ENCODE measurements at regions not wholly inside any gene's neighbourhood (a gene's known extent, or its start where the extent isn't known, plus 50 kb on each side); places are given as distances from the start of the nearest gene placed in this dataset.

DNA sequence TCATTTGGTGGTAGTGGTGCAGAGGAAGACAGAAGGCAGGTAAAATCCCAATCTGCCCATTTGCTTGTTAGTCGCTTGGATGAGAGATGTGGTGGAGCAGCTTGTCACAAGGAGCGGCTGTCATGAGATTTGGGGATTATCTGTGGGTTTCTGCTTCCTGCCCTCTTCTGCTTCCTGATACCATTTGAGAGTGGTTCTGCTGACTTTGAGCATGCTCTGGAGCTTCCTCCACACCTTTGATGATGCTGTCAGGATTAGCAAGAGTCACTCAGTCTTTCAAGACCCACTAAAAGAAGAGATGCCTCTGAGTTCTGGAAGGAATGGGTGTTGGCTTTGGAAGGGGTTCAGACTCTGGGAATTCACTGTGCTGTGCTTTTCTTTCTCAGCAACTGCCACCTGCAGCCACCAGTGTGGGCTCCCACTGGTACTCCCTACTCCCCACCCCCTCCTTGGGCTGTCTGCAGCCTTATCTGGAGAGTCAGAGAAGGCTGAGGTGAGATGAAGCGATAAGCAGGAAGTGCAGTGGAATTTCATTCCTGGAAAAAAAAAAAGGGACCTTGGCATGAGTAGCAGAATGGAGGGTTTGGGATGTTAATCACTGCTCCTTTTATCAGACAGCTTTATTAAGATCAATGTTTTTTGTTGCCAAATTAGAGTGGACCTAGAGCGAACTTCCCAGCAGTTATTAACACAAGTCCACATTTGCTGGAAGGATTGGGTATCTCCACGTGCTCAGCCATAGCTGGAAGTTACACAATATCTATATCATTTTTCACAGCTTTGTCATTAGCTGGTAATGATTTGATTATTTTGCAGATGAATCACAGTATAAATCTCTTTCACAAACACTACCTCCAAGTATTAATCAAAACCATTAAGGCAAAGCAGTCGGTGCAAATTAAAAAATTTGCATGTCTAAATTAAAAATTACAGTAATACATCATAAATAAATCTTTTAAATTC, 233.0 kb upstream of the SATB1 start:
- no peak overlapping the region for H3K23ac ChIP-seq (ENCODE audit: insufficient read length, low read depth, low read length)
- H3K27me3 ChIP-seq (ENCODE audit: insufficient read depth, low read length): no peaks in the 10 kb centered on the region
- H2BK15ac ChIP-seq (ENCODE audit: low read depth, low read length): no peak overlapping the region
- no peak overlapping the region for H2BK120ac ChIP-seq (ENCODE audit: low read depth, low read length, poor library complexity, severe bottlenecking)
- TF ChIP-seq, protein P1, sequence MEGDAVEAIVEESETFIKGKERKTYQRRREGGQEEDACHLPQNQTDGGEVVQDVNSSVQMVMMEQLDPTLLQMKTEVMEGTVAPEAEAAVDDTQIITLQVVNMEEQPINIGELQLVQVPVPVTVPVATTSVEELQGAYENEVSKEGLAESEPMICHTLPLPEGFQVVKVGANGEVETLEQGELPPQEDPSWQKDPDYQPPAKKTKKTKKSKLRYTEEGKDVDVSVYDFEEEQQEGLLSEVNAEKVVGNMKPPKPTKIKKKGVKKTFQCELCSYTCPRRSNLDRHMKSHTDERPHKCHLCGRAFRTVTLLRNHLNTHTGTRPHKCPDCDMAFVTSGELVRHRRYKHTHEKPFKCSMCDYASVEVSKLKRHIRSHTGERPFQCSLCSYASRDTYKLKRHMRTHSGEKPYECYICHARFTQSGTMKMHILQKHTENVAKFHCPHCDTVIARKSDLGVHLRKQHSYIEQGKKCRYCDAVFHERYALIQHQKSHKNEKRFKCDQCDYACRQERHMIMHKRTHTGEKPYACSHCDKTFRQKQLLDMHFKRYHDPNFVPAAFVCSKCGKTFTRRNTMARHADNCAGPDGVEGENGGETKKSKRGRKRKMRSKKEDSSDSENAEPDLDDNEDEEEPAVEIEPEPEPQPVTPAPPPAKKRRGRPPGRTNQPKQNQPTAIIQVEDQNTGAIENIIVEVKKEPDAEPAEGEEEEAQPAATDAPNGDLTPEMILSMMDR (conservative IDR thresholded peaks at IDR 0.05): no peak
- Mint-ChIP-seq H3K9me3 (peaks cover 3 to 6% of the 10 kb centered on the region in 2 experiments; a peak in 3 of 5 replicates), H3K36me3 (ENCODE audit: insufficient read depth in 1 of 3, low read depth in 3 of 3) (no peaks in the 10 kb centered on the region), H3K27me3 (ENCODE audit: low read depth) (no peaks in the 10 kb centered on the region), H3K27ac (no peak overlapping the region), H3K4me1 (peaks cover 0 to 4% of the 10 kb centered on the region in 2 experiments; a peak in 1 of 4 replicates), H3K4me3 (no peak overlapping the region)
- H2BK12ac ChIP-seq (ENCODE audit: insufficient read length, low read depth, low read length): no peak overlapping the region
- H3K9me3 ChIP-seq (ENCODE audit: control insufficient read depth, low read depth, low read length): no peaks in the 10 kb centered on the region
- H3K18ac ChIP-seq (ENCODE audit: insufficient read length, low read depth, low read length): no peak overlapping the region
- H2BK20ac ChIP-seq (ENCODE audit: low read depth, low read length, poor library complexity, severe bottlenecking): no peak overlapping the region
- no peaks in the 10 kb centered on the region for H3K23me2 ChIP-seq (ENCODE audit: insufficient read length, low read depth, low read length, poor library complexity, severe bottlenecking)
- WGBS (ENCODE audit: extremely low coverage, insufficient read length, low lambda C conversion rate): no CpG with 5 or more reads among the region's 6 CpGs
- H3K79me1 ChIP-seq (ENCODE audit: insufficient read depth, low read depth, low read length, poor library complexity, severe bottlenecking): no peaks in the 10 kb centered on the region
- DNase-seq: no peak
- no peak overlapping the region for H4K8ac ChIP-seq (replicated peaks; ENCODE audit: insufficient read length, low read depth, low read length)
- H3K9ac ChIP-seq (ENCODE audit: extremely low read depth, insufficient read length, low read length): no peak overlapping the region
- H4K20me1 ChIP-seq (ENCODE audit: control insufficient read depth, insufficient read depth, insufficient read length): no peaks in the 10 kb centered on the region
- no peak overlapping the region for H2BK5ac ChIP-seq (ENCODE audit: insufficient read length, low read length)
- no peak overlapping the region for H2AK5ac ChIP-seq (ENCODE audit: insufficient read length, low read length)
- no peak overlapping the region for H3K27ac ChIP-seq (ENCODE audit: insufficient read length, low read depth, low read length)
- no peak overlapping the region for H4K5ac ChIP-seq (ENCODE audit: insufficient read length, low read depth, low read length)
- H3K4ac ChIP-seq (ENCODE audit: low read depth, low read length): no peak overlapping the region
- no peak overlapping the region for H3T11ph ChIP-seq (ENCODE audit: low read length)
- no peaks in the 10 kb centered on the region for H3K79me2 ChIP-seq (ENCODE audit: insufficient read depth, low read length)
- no peak overlapping the region for H3K4me2 ChIP-seq (ENCODE audit: insufficient read depth, insufficient read length, low read length)
- H3K14ac ChIP-seq (ENCODE audit: insufficient read depth, low read length): no peak overlapping the region
- H3K4me1 ChIP-seq (ENCODE audit: insufficient read depth, low read length): no peaks in the 10 kb centered on the region
- no peak overlapping the region for H2AFZ ChIP-seq (ENCODE audit: low read length)
- no peak overlapping the region for H4K91ac ChIP-seq (ENCODE audit: insufficient read length, low read depth, low read length)
- H3K56ac ChIP-seq (ENCODE audit: insufficient read length, low read depth, low read length): no peak overlapping the region
